HepG2 (cell line): ENCODE measurements at regions not wholly inside any gene's neighbourhood (a gene's known extent, or its start where the extent isn't known, plus 50 kb on each side); places are given as distances from the start of the nearest gene placed in this dataset.

Experiments
- ATAC-seq: fragments of 200-7000 bp; cut with Tn5 transposase; 3 replicates; pipeline ENCODE4 v1.9.1; 2020; ENCODE audit warnings: mild to moderate bottlenecking, moderate library complexity
- BruUV-seq: library from RNA; stranded (reverse); fragments of 400-500 nt; replicated peaks from 2 replicates; lab custom pipeline; 2021; lab: Mats Ljungman, UMichigan
- CTCF ChIA-PET: fragments of 300-600 bp; formaldehyde crosslinking; extraction: SDS; loops from one replicate; lab custom pipeline; 2021; ENCODE audit warnings: low total read pairs, inconsistent platforms, low intra/inter-chr PET ratio; lab: Yijun Ruan, JAX
- POLR2A ChIA-PET: fragments of 350-600 bp; sonication (Branson Sonifier 250); formaldehyde crosslinking; loops from one replicate; lab custom pipeline; 2020; ENCODE audit warnings: antibody characterized with exemption, inconsistent platforms; lab: Yijun Ruan, JAX
- DNase-seq: peaks from one replicate; pipeline ENCODE4 v3.0.0-alpha.2; 2015; ENCODE audit warnings: low spot score
- FAIRE-seq: peaks from 3 replicates; lab custom pipeline; 2011; peaks lifted over from hg19 to GRCh38; lab: Jason Lieb, UNC
- H2AFZ ChIP-seq: one replicate; pipeline ENCODE4 v1.6.1; 2011; ENCODE audit warnings: low read length, inconsistent platforms
- H3K27ac ChIP-seq: fragments of 300-600 bp; 3 replicates; pipeline ENCODE4 v1.8.0; 2011; ENCODE audit warnings: mixed run types, mild to moderate bottlenecking, mixed read lengths, low read length, inconsistent platforms; ENCODE audit not compliant: insufficient read depth; ENCODE audit errors: extremely low read length
- H3K27me3 ChIP-seq, 2 experiments: fragments of 200-600 bp in 1 of 2; 2 replicates in 1 of 2; 3 replicates in 1 of 2; pipeline versions ENCODE4 v1.6.0 to v1.8.0; 2011; ENCODE audit warnings: low read length in 2 of 2, mild to moderate bottlenecking in 2 of 2, moderate library complexity in 2 of 2, inconsistent platforms in 1 of 2; ENCODE audit not compliant: insufficient read depth in 2 of 2, control insufficient read depth in 1 of 2
- H3K36me3 ChIP-seq, 2 experiments: fragments of 200-600 bp in 1 of 2; replicated peaks in 1 of 2; 2 replicates in 1 of 2; 3 replicates in 1 of 2; pipeline versions ENCODE4 v1.5.1 to v1.8.0; 2011; ENCODE audit warnings: low read length in 2 of 2, inconsistent platforms in 1 of 2; ENCODE audit not compliant: insufficient read depth in 2 of 2, control insufficient read depth in 1 of 2
- H3K4me1 ChIP-seq: 2 replicates; pipeline ENCODE4 v1.5.1; 2012; ENCODE audit warnings: low read length, inconsistent platforms; ENCODE audit not compliant: insufficient read depth
- H3K4me2 ChIP-seq: 2 replicates; pipeline ENCODE4 v1.6.0; 2011; ENCODE audit warnings: low read depth, low read length, inconsistent platforms
- H3K4me3 ChIP-seq, 3 experiments: fragments of 200-600 bp in 1 of 3; sonication (generic), shearing (Covaris generic) in 1 of 3; replicated peaks in 1 of 3; 2 replicates each; pipeline ENCODE4 v1.5.1; 2011 to 2016; ENCODE audit warnings: low read length in 3 of 3, inconsistent platforms in 2 of 3, low read depth in 2 of 3, mild to moderate bottlenecking in 2 of 3, control low read depth in 1 of 3, mixed read lengths in 1 of 3; ENCODE audit not compliant: insufficient read depth in 1 of 3
- H3K79me2 ChIP-seq: one replicate; pipeline ENCODE4 v1.6.1; 2011; ENCODE audit warnings: low read length, inconsistent platforms; ENCODE audit not compliant: insufficient read depth
- H3K9ac ChIP-seq: 2 replicates; pipeline ENCODE4 v1.6.0; 2011; ENCODE audit warnings: mild to moderate bottlenecking, low read depth, low read length, inconsistent platforms; ENCODE audit not compliant: insufficient read depth
- H3K9me3 ChIP-seq: 2 replicates; pipeline ENCODE4 v1.5.1; 2012; ENCODE audit warnings: mild to moderate bottlenecking, low read length
- H4K20me1 ChIP-seq: 2 replicates; pipeline ENCODE4 v1.6.0; 2011; ENCODE audit warnings: inconsistent platforms, mild to moderate bottlenecking, low read length, moderate library complexity; ENCODE audit not compliant: insufficient read depth
- ARNTL ChIP-seq: sonication (generic); formaldehyde crosslinking; IDR thresholded peaks from 2 replicates; pipeline ENCODE4 v1.4.0; 2020; ENCODE audit warnings: mild to moderate bottlenecking, missing genetic modification reagents
- ATF6 ChIP-seq: sonication (generic); formaldehyde crosslinking; conservative IDR thresholded peaks from 2 replicates; pipeline ENCODE4 v1.4.0; 2020; ENCODE audit warnings: missing genetic modification reagents
- CENPT ChIP-seq: sonication (generic); formaldehyde crosslinking; IDR thresholded peaks from 2 replicates; pipeline ENCODE4 v1.8.0; 2022; ENCODE audit warnings: low read depth, mild to moderate bottlenecking, moderate library complexity, missing genetic modification reagents
- GABPA ChIP-seq, 2 experiments: IDR thresholded peaks; 2 replicates each; pipeline ENCODE4 v1.6.1; 2011 to 2016; ENCODE audit warnings: low read depth in 2 of 2, low read length in 1 of 2, missing biosample characterization in 1 of 2, missing genetic modification characterization in 1 of 2
- GATAD1 ChIP-seq: IDR thresholded peaks from 2 replicates; pipeline ENCODE4 v1.6.1; 2016; ENCODE audit warnings: missing genetic modification reagents, missing compliant biosample characterization
- KLF6 ChIP-seq: IDR thresholded peaks from 2 replicates; pipeline ENCODE4 v1.8.0; 2016; ENCODE audit warnings: missing biosample characterization, missing genetic modification reagents
- MLX ChIP-seq: IDR thresholded peaks from 2 replicates; pipeline ENCODE4 v1.6.1; 2016
- PPARG ChIP-seq: conservative IDR thresholded peaks from 2 replicates; pipeline ENCODE4 v1.6.1; 2016; ENCODE audit warnings: missing biosample characterization, missing genetic modification reagents
- ZC3H4 ChIP-seq: sonication (generic); formaldehyde crosslinking; IDR thresholded peaks from 2 replicates; pipeline ENCODE4 v1.4.0; 2020; ENCODE audit warnings: missing genetic modification reagents, borderline replicate concordance
- ZFAT ChIP-seq: sonication (generic); formaldehyde crosslinking; conservative IDR thresholded peaks from 2 replicates; pipeline ENCODE4 v1.8.1; 2023; ENCODE audit warnings: missing genetic modification reagents, inconsistent platforms
- ZFP36L2 ChIP-seq: sonication (generic); formaldehyde crosslinking; IDR thresholded peaks from 2 replicates; pipeline ENCODE4 v1.4.0; 2020; ENCODE audit warnings: missing genetic modification reagents
- ZNF282 ChIP-seq: fragments of 450-650 bp; IDR thresholded peaks from 2 replicates; pipeline ENCODE4 v1.6.1; 2018; ENCODE audit not compliant: partially characterized antibody
- WGBS: methylation state at CpG from one replicate; pipeline ENCODE4 v1.1.6; 2017; ENCODE audit warnings: low lambda C conversion rate; 5-methylcytosine and 5-hydroxymethylcytosine counted together
- in situ Hi-C: cut with HindIII; loops from 2 replicates; pipeline ENCODE4 v1.10.0; 2017; ENCODE audit warnings: low pct_unique_long_range_greater_than_20kb; ENCODE audit not compliant: extremely low pct_ligation_motif_present
- intact Hi-C: fragments of 100-400 bp; cut with micrococcal nuclease; formaldehyde crosslinking; loops from one replicate; pipeline ENCODE4 v1.10.0; 2022; ENCODE audit not compliant: unreplicated experiment
- TF ChIP-seq, protein P1 (sequence below): sonication (generic); formaldehyde crosslinking; conservative IDR thresholded peaks from 2 replicates; pipeline ENCODE4 v1.8.0; 2022; ENCODE audit warnings: low read depth, missing genetic modification reagents

DNA sequence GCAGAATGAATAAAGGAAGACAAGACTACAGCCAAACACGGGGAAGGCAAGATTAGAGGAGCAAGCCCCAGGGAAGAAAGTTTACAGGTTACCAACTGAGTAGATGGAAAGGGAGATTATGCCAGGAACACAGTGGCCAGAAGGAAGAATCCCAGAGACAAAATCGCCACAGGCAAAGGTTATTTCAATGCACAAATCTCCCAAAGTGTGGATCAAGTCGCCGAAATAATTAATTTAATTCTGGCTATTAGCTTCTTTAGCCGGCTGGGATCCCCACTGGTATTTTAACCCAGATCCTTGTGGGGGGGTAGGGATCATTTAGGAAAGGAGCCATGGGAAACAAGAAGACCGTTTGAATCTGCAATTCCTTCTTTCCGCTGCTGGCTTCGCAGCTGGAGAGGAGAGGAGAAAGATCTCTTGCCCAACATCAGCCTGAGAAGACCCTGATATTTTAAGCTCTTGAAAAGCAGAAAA, 171.0 kb downstream of the DHX15 start:
- H3K4me2 ChIP-seq = no peak overlapping the region
- FAIRE-seq = no peak
- TF ChIP-seq, protein P1, sequence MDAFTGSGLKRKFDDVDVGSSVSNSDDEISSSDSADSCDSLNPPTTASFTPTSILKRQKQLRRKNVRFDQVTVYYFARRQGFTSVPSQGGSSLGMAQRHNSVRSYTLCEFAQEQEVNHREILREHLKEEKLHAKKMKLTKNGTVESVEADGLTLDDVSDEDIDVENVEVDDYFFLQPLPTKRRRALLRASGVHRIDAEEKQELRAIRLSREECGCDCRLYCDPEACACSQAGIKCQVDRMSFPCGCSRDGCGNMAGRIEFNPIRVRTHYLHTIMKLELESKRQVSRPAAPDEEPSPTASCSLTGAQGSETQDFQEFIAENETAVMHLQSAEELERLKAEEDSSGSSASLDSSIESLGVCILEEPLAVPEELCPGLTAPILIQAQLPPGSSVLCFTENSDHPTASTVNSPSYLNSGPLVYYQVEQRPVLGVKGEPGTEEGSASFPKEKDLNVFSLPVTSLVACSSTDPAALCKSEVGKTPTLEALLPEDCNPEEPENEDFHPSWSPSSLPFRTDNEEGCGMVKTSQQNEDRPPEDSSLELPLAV (CRISPR knock-in tag) = no peak
- TF ChIP-seq ZNF282 (no peak), ZFP36L2 (CRISPR knock-in tag) (no peak), GABPA (IDR thresholded peaks at IDR 0.05; ENCODE audit: low read depth, low read length) (no peak), GABPA (CRISPR knock-in tag; IDR thresholded peaks at IDR 0.05; ENCODE audit: low read depth) (no peak), PPARG (CRISPR knock-in tag) (no peak), KLF6 (CRISPR knock-in tag) (no peak), ZFAT (no peak), ARNTL (CRISPR knock-in tag) (no peak), GATAD1 (CRISPR knock-in tag) (no peak), CENPT (no peak), MLX (no peak), ZC3H4 (CRISPR knock-in tag) (no peak), ATF6 (CRISPR knock-in tag) (no peak)
- intact Hi-C loops = loop anchor here (10.0 kb wide), 1 partner anchor 1279 kb away; no protein-coding TSS in a partner anchor
- no peaks in the 10 kb centered on the region for H3K4me1 ChIP-seq
- no TSS peak for BruUV-seq
- no peaks in the 10 kb centered on the region for H3K36me3 ChIP-seq
- no peak for DNase-seq
- 0 out of 5 replicates have a peak, but pooled peaks cover 0 to 4% of the 10 kb centered on the region in 2 experiments for H3K27me3 ChIP-seq
- no peak overlapping the region for H3K27ac ChIP-seq
- ChIA-PET CTCF (no interaction called here), POLR2A (no interaction called here)
- H3K9ac ChIP-seq = no peak overlapping the region
- H2AFZ ChIP-seq = no peak overlapping the region
- no peaks in the 10 kb centered on the region for H4K20me1 ChIP-seq
- H3K79me2 ChIP-seq = no peaks in the 10 kb centered on the region
- ATAC-seq = no peak
- H3K9me3 ChIP-seq = no peaks in the 10 kb centered on the region
- 35% methylated on average over 8 of the region's 8 CpGs for WGBS
- H3K4me3 ChIP-seq = no peak overlapping the region
- in situ Hi-C loops = loop anchor here (25.0 kb wide), 1 partner anchor 726 kb away; no protein-coding TSS in a partner anchor
